ENCODE measurements at regions not wholly inside any gene's neighbourhood (a gene's known extent, or its start where the extent isn't known, plus 50 kb on each side); places are given as distances from the start of the nearest gene placed in this dataset.

GRCh38 chr9:108537756-108538155 is 318.0 kb downstream of the ACTL7B start:
- Histone ChIP-seq H3K4me3 (no peak overlapping the region), H3K36me3 (no peaks in the 10 kb centered on the region), H3K9me3 (no peaks in the 10 kb centered on the region), H3K27ac (no peak overlapping the region), H3K27me3 (no peaks in the 10 kb centered on the region), H3K4me1 (no peaks in the 10 kb centered on the region)
- DNase-seq, result no peak
- TF ChIP-seq POLR2AphosphoS5 (IDR thresholded peaks at IDR 0.05) (no peak), EP300 (IDR thresholded peaks at IDR 0.05) (no peak), CTCF (IDR thresholded peaks at IDR 0.05) (no peak), POLR2A (IDR thresholded peaks at IDR 0.05) (no peak)
- 82 to 89% methylated on average over 7 of the region's 7 CpGs for WGBS, 2 donors
- intact Hi-C loops (cut with DNase I), result no loop called here

- no peak overlapping the region for H3K27ac ChIP-seq
- no peak overlapping the region for H3K4me3 ChIP-seq
- no peaks in the 10 kb centered on the region for H3K9me3 ChIP-seq
- 92% methylated on average over 2 of the region's 2 CpGs for WGBS, 2 donors
- intact Hi-C loops (cut with DNase I), result no loop called here
- no peaks in the 10 kb centered on the region for H3K27me3 ChIP-seq
- no peaks in the 10 kb centered on the region for H3K36me3 ChIP-seq
- no peaks in the 10 kb centered on the region for H3K4me1 ChIP-seq
- TF ChIP-seq CTCF (IDR thresholded peaks at IDR 0.05) (no peak), EP300 (IDR thresholded peaks at IDR 0.05) (no peak), POLR2A (IDR thresholded peaks at IDR 0.05) (no peak), POLR2AphosphoS5 (IDR thresholded peaks at IDR 0.05) (no peak)
- DNase-seq, result no peak
Observed at GRCh38 chr9:108536836-108537601, 318.8 kb downstream of the ACTL7B start.

- Histone ChIP-seq H3K4me1 (no peaks in the 10 kb centered on the region), H3K9me3 (no peaks in the 10 kb centered on the region), H3K27ac (no peak overlapping the region), H3K4me3 (no peak overlapping the region), H3K27me3 (no peaks in the 10 kb centered on the region), H3K36me3 (no peaks in the 10 kb centered on the region)
- DNase-seq, result no peak
- intact Hi-C loops (cut with DNase I), result no loop called here
- no peak for TF ChIP-seq POLR2A (IDR thresholded peaks at IDR 0.05)
- peak in 3 of 4 experiments; percentile 19 to 45 (median 35) for TF ChIP-seq CTCF (IDR thresholded peaks at IDR 0.05)
- 75 to 83% methylated on average over 3 of the region's 3 CpGs for WGBS, 2 donors
Observed at GRCh38 chr9:108535526-108535925, 320.3 kb downstream of the ACTL7B start.

- H3K4me1 ChIP-seq, result no peaks in the 10 kb centered on the region
- H3K27me3 ChIP-seq, result no peaks in the 10 kb centered on the region
- WGBS, 2 donors, result 66 to 68% methylated on average over 2 of the region's 2 CpGs
- H3K9me3 ChIP-seq, result no peaks in the 10 kb centered on the region
- TF ChIP-seq CTCF (IDR thresholded peaks at IDR 0.05), result no peak
- TF ChIP-seq POLR2A (IDR thresholded peaks at IDR 0.05), result no peak
- no peak for TF ChIP-seq EP300 (IDR thresholded peaks at IDR 0.05)
- no peak for TF ChIP-seq POLR2AphosphoS5 (IDR thresholded peaks at IDR 0.05)
- no peak overlapping the region for H3K27ac ChIP-seq
- H3K36me3 ChIP-seq, result no peaks in the 10 kb centered on the region
- no peak for DNase-seq
- H3K4me3 ChIP-seq, result no peak overlapping the region
- intact Hi-C loops (cut with DNase I), result no loop called here
Observed at GRCh38 chr9:108534741-108535140, 321.0 kb downstream of the ACTL7B start.

GRCh38 chr9:108530141-108530540 is 325.6 kb downstream of the ACTL7B start:
- H3K27ac ChIP-seq, result no peak overlapping the region
- intact Hi-C loops (cut with DNase I), result no loop called here
- no peak for TF ChIP-seq POLR2A (IDR thresholded peaks at IDR 0.05)
- TF ChIP-seq POLR2AphosphoS5 (IDR thresholded peaks at IDR 0.05), result no peak
- TF ChIP-seq EP300 (IDR thresholded peaks at IDR 0.05), result no peak
- TF ChIP-seq CTCF (IDR thresholded peaks at IDR 0.05), result no peak
- no peaks in the 10 kb centered on the region for H3K36me3 ChIP-seq
- H3K4me1 ChIP-seq, result no peaks in the 10 kb centered on the region
- 96 to 97% methylated on average over 29 of the region's 29 CpGs for WGBS, 2 donors
- no peaks in the 10 kb centered on the region for H3K27me3 ChIP-seq
- no peak overlapping the region for H3K4me3 ChIP-seq
- no peaks in the 10 kb centered on the region for H3K9me3 ChIP-seq
- no peak for DNase-seq
